OCI-LY3 (cell line): ENCODE measurements at regions not wholly inside any gene's neighbourhood (a gene's known extent, or its start where the extent isn't known, plus 50 kb on each side); places are given as distances from the start of the nearest gene placed in this dataset.
"Not testable (repeated sequence)": the region's sequence is repeated elsewhere in the genome, so short reads cannot be mapped to it uniquely, and the experiment has no call there.

ENCODE experiments used
- H2AFZ ChIP-seq: fragments of 200-600, 300-600 bp; shearing (Covaris generic); 2 replicates; pipeline ENCODE4 v1.6.0; 2014; ENCODE audit warnings: antibody characterized with exemption, low read depth, low read length
- H3K27ac ChIP-seq: fragments of 200-600, 300-600 bp; sonication (generic); 2 replicates; pipeline ENCODE4 v1.5.1; 2014; ENCODE audit warnings: mild to moderate bottlenecking, low read length, moderate library complexity, mixed read lengths
- H3K27me3 ChIP-seq: fragments of 200-600, 300-600 bp; sonication (generic); 2 replicates; pipeline ENCODE4 v1.6.1; 2014; ENCODE audit warnings: low read depth, low read length, mixed read lengths
- H3K36me3 ChIP-seq: fragments of 200-600, 300-600 bp; sonication (generic); replicated peaks from 2 replicates; pipeline ENCODE3; 2014; ENCODE audit warnings: low read depth, low read length, mixed read lengths
- H3K4me1 ChIP-seq: fragments of 300-600, 200-600 bp; sonication (generic); 2 replicates; pipeline ENCODE4 v1.6.1; 2014; ENCODE audit warnings: low read length, mixed read lengths
- H3K4me2 ChIP-seq: fragments of 200-600, 300-600 bp; sonication (generic); 2 replicates; pipeline ENCODE4 v1.6.1; 2014; ENCODE audit warnings: low read length, mixed read lengths
- H3K4me3 ChIP-seq: fragments of 300-600, 200-600 bp; sonication (generic); 2 replicates; pipeline ENCODE4 v1.5.1; 2014; ENCODE audit warnings: antibody characterized with exemption, mild to moderate bottlenecking, low read length, moderate library complexity
- H3K79me2 ChIP-seq: fragments of 300-600, 200-600 bp; shearing (Covaris generic); 2 replicates; pipeline ENCODE4 v1.6.1; 2014; ENCODE audit warnings: mild to moderate bottlenecking, low read length, mixed read lengths
- H3K9ac ChIP-seq: fragments of 300-600, 200-600 bp; shearing (Covaris generic); 2 replicates; pipeline ENCODE4 v1.6.0; 2014; ENCODE audit warnings: mild to moderate bottlenecking, low read length, moderate library complexity
- H3K9me3 ChIP-seq: fragments of 200-600, 300-600 bp; shearing (Covaris generic); 2 replicates; pipeline ENCODE4 v1.6.1; 2014; ENCODE audit warnings: low read length, mixed read lengths; ENCODE audit not compliant: insufficient read depth
- H4K20me1 ChIP-seq: fragments of 200-600, 300-600 bp; sonication (generic); 2 replicates; pipeline ENCODE4 v1.6.1; 2016; ENCODE audit warnings: low read length, mixed read lengths; ENCODE audit not compliant: insufficient read depth
- EZH2phosphoT487 ChIP-seq: fragments of 200-600 bp; shearing (Covaris generic); IDR thresholded peaks from 2 replicates; pipeline ENCODE4 v1.6.1; 2018; ENCODE audit warnings: antibody characterized with exemption, mixed run types, low read depth
- TF ChIP-seq, protein P1 (sequence below): fragments of 200-600, 300-600 bp; sonication (generic); IDR thresholded peaks from 2 replicates; pipeline ENCODE4 v1.5.1; 2014; ENCODE audit warnings: antibody characterized with exemption, low read length, low read depth

DNA sequence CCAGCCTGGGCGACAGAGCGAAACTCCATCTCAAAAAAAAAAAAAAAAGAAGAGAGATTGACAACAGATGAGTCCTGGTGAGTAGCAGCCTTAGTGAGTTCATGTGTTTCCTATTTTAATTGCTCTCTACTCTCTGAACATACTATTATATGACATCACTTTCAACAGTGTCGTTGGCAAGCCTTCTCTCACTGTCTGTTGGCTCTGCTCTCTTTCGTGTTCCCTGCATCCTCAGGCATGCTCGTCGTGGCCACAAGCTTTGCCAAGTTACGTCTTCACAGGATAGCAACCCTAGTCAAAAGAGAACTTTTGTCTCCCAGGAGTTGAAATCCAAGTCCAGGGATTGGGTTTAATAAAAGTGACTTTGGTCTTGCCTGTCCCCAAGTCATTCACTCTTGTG lies 117.1 kb upstream of the EGFL6 start:
- no peak overlapping the region for H2AFZ ChIP-seq
- H3K27me3 ChIP-seq: no peaks in the 10 kb centered on the region

GRCh38 chrX:13449441-13449840 lies 120.0 kb upstream of the EGFL6 start:
- H3K27ac ChIP-seq: no peak overlapping the region
- H3K79me2 ChIP-seq: no peaks in the 10 kb centered on the region
- H3K4me3 ChIP-seq: no peak overlapping the region
- no peaks in the 10 kb centered on the region for H3K36me3 ChIP-seq
- no peak overlapping the region for H2AFZ ChIP-seq
- no peaks in the 10 kb centered on the region for H3K4me1 ChIP-seq
- H3K9me3 ChIP-seq: no peaks in the 10 kb centered on the region
- no peaks in the 10 kb centered on the region for H3K27me3 ChIP-seq
- no peak for TF ChIP-seq EZH2phosphoT487
- TF ChIP-seq, protein P1, sequence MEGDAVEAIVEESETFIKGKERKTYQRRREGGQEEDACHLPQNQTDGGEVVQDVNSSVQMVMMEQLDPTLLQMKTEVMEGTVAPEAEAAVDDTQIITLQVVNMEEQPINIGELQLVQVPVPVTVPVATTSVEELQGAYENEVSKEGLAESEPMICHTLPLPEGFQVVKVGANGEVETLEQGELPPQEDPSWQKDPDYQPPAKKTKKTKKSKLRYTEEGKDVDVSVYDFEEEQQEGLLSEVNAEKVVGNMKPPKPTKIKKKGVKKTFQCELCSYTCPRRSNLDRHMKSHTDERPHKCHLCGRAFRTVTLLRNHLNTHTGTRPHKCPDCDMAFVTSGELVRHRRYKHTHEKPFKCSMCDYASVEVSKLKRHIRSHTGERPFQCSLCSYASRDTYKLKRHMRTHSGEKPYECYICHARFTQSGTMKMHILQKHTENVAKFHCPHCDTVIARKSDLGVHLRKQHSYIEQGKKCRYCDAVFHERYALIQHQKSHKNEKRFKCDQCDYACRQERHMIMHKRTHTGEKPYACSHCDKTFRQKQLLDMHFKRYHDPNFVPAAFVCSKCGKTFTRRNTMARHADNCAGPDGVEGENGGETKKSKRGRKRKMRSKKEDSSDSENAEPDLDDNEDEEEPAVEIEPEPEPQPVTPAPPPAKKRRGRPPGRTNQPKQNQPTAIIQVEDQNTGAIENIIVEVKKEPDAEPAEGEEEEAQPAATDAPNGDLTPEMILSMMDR: no peak
- H3K9ac ChIP-seq: no peak overlapping the region
- no peaks in the 10 kb centered on the region for H4K20me1 ChIP-seq
- H3K4me2 ChIP-seq: no peak overlapping the region

More for the DNA sequence above, 117.1 kb upstream of the EGFL6 start:
- H3K9me3 ChIP-seq: no peaks in the 10 kb centered on the region
- no peaks in the 10 kb centered on the region for H3K36me3 ChIP-seq
- H3K9ac ChIP-seq: no peak overlapping the region
- H3K4me2 ChIP-seq: no peak overlapping the region
- H3K79me2 ChIP-seq: no peaks in the 10 kb centered on the region
- H3K4me3 ChIP-seq: no peak overlapping the region
- H3K27ac ChIP-seq: no peak overlapping the region
- no peaks in the 10 kb centered on the region for H4K20me1 ChIP-seq
- TF ChIP-seq, protein P1: no peak
- no peak for TF ChIP-seq EZH2phosphoT487
- no peaks in the 10 kb centered on the region for H3K4me1 ChIP-seq

GRCh38 chrX:13448941-13449340 lies 120.5 kb upstream of the EGFL6 start:
- H3K4me3 ChIP-seq: no peak overlapping the region
- TF ChIP-seq, protein P1: no peak
- no peak for TF ChIP-seq EZH2phosphoT487
- H2AFZ ChIP-seq: no peak overlapping the region
- H3K79me2 ChIP-seq: no peaks in the 10 kb centered on the region
- no peaks in the 10 kb centered on the region for H3K9me3 ChIP-seq
- H3K27me3 ChIP-seq: no peaks in the 10 kb centered on the region
- no peak overlapping the region for H3K4me2 ChIP-seq
- no peaks in the 10 kb centered on the region for H3K36me3 ChIP-seq
- H4K20me1 ChIP-seq: no peaks in the 10 kb centered on the region
- H3K27ac ChIP-seq: no peak overlapping the region
- no peaks in the 10 kb centered on the region for H3K4me1 ChIP-seq
- no peak overlapping the region for H3K9ac ChIP-seq

- not testable (repeated sequence) for H3K79me2 ChIP-seq, H3K9me3 ChIP-seq, H3K27ac ChIP-seq, H2AFZ ChIP-seq, H3K4me2 ChIP-seq, H3K9ac ChIP-seq, H3K27me3 ChIP-seq, H3K4me3 ChIP-seq, H3K36me3 ChIP-seq, H3K4me1 ChIP-seq, H4K20me1 ChIP-seq
These were observed 121.8 kb upstream of the ATXN3L start for GRCh38 chrX:13441608-13442007.

DNA sequence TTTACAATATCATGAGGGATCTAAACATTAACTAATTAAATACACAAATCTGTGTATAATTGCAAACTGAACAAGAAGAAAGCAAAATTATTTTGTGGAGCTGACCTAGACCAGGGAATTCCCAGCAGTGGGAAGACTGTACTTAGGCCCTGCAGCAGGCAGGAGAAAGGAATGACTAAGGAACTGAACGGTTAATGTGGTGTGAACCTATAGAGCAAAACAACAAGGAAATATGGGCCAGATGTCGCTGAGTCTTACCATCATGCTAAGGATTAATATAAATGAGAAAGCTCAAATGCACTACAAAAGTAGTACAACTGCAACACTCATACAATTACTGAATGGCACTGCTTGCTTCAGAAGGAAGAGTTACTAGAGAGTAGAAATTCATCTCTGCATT lies 120.3 kb upstream of the ATXN3L start:
- Histone ChIP-seq H3K27ac (no peak overlapping the region), H3K4me2 (no peak overlapping the region), H3K79me2 (no peaks in the 10 kb centered on the region), H3K9ac (no peak overlapping the region), H3K36me3 (no peaks in the 10 kb centered on the region), H3K4me1 (no peaks in the 10 kb centered on the region), H3K27me3 (no peaks in the 10 kb centered on the region), H3K4me3 (no peak overlapping the region), H4K20me1 (no peaks in the 10 kb centered on the region), H3K9me3 (no peaks in the 10 kb centered on the region), H2AFZ (no peak overlapping the region)
- TF ChIP-seq, protein P1: no peak
- TF ChIP-seq EZH2phosphoT487: no peak
